ENCODE measurements at regions not wholly inside any gene's neighbourhood (a gene's known extent, or its start where the extent isn't known, plus 50 kb on each side); places are given as distances from the start of the nearest gene placed in this dataset.

- TF ChIP-seq CTCF (IDR thresholded peaks at IDR 0.05) (no peak), EP300 (IDR thresholded peaks at IDR 0.05) (no peak)
Observed at GRCh38 chr7:109449760-109450159, 880.1 kb downstream of the DNAJB9 start.
